HFFc6 (cell line): ENCODE measurements at regions not wholly inside any gene's neighbourhood (a gene's known extent, or its start where the extent isn't known, plus 50 kb on each side); places are given as distances from the start of the nearest gene placed in this dataset.

Experiments
- DNase-seq: peaks from one replicate; pipeline ENCODE4 v3.0.0-alpha.2; 2018
- H3K27ac Mint-ChIP-seq: 2 replicates; pipeline ENCODE4 v1.8.0; 2020; ENCODE audit warnings: mild to moderate bottlenecking, mixed read lengths
- H3K27me3 Mint-ChIP-seq: 2 replicates; pipeline ENCODE4 v1.8.0; 2021; ENCODE audit warnings: mild to moderate bottlenecking, moderate library complexity, mixed read lengths; ENCODE audit not compliant: insufficient read depth
- H3K36me3 Mint-ChIP-seq: 2 replicates; pipeline ENCODE4 v1.8.0; 2021; ENCODE audit warnings: low read depth, mixed read lengths
- H3K4me1 Mint-ChIP-seq: 2 replicates; pipeline ENCODE4 v1.8.0; 2020; ENCODE audit warnings: low read depth, mixed read lengths
- H3K4me3 Mint-ChIP-seq: 2 replicates; pipeline ENCODE4 v1.8.0; 2020; ENCODE audit warnings: mild to moderate bottlenecking, moderate library complexity, mixed read lengths
- H3K9me3 Mint-ChIP-seq: 2 replicates; pipeline ENCODE4 v1.8.0; 2020; ENCODE audit warnings: mild to moderate bottlenecking, mixed read lengths
- CTCF ChIP-seq: fragments of 200-600 bp; sonication (generic); IDR thresholded peaks from 2 replicates; pipeline ENCODE4 v1.5.0; 2021; ENCODE audit warnings: antibody characterized with exemption, mild to moderate bottlenecking

- peaks cover 9% of the 10 kb centered on the region; the same call in 1 of the 2 replicates for H3K4me1 Mint-ChIP-seq
- H3K4me3 Mint-ChIP-seq, result no peak overlapping the region
- 0 out of 2 replicates have a peak, but pooled peaks cover under 1% of the 10 kb centered on the region for H3K9me3 Mint-ChIP-seq
- H3K27me3 Mint-ChIP-seq, result peaks cover 2% of the 10 kb centered on the region
- no peak overlapping the region for H3K27ac Mint-ChIP-seq
- no peaks in the 10 kb centered on the region for H3K36me3 Mint-ChIP-seq
- DNase-seq, result no peak
- TF ChIP-seq CTCF, result no peak
Observed at GRCh38 chr1:221303623-221304022, 424.4 kb downstream of the HLX start.

- Mint-ChIP-seq H3K27me3 (peaks cover 2% of the 10 kb centered on the region), H3K36me3 (0 out of 2 replicates have a peak, but pooled peaks cover 3% of the 10 kb centered on the region), H3K9me3 (peaks cover 6% of the 10 kb centered on the region; the same call in 1 of the 2 replicates), H3K4me1 (peaks cover 9% of the 10 kb centered on the region; the same call in 1 of the 2 replicates), H3K27ac (no peak overlapping the region), H3K4me3 (no peak overlapping the region)
- no peak for DNase-seq
- no peak for TF ChIP-seq CTCF
Observed at GRCh38 chr1:221306239-221306638, 427.0 kb downstream of the HLX start.

GRCh38 chr1:221308534-221309511, 429.6 kb downstream of the HLX start:
- Mint-ChIP-seq H3K27me3 (peaks cover 2% of the 10 kb centered on the region; the same call in 1 of the 2 replicates), H3K4me1 (peaks cover 15% of the 10 kb centered on the region), H3K36me3 (0 out of 2 replicates have a peak, but pooled peaks cover 3% of the 10 kb centered on the region), H3K27ac (no peak overlapping the region), H3K4me3 (no peak overlapping the region), H3K9me3 (peaks cover 6% of the 10 kb centered on the region; the same call in 1 of the 2 replicates)
- no peak for DNase-seq
- no peak for TF ChIP-seq CTCF

- Mint-ChIP-seq H3K27ac (no peak overlapping the region), H3K9me3 (peaks cover 6% of the 10 kb centered on the region; the same call in 1 of the 2 replicates), H3K36me3 (0 out of 2 replicates have a peak, but pooled peaks cover 3% of the 10 kb centered on the region), H3K27me3 (peaks cover 2% of the 10 kb centered on the region; the same call in 1 of the 2 replicates), H3K4me3 (no peak overlapping the region), H3K4me1 (peaks cover 21% of the 10 kb centered on the region)
- no peak for TF ChIP-seq CTCF
- no peak for DNase-seq
Observed at GRCh38 chr1:221309723-221310122, 430.5 kb downstream of the HLX start.

- Mint-ChIP-seq H3K4me3 (no peak overlapping the region), H3K9me3 (peaks cover 6% of the 10 kb centered on the region; the same call in 1 of the 2 replicates), H3K27ac (no peak overlapping the region), H3K4me1 (peaks cover 21% of the 10 kb centered on the region), H3K36me3 (0 out of 2 replicates have a peak, but pooled peaks cover 3% of the 10 kb centered on the region), H3K27me3 (peaks cover 2% of the 10 kb centered on the region; the same call in 1 of the 2 replicates)
- no peak for DNase-seq
- no peak for TF ChIP-seq CTCF
Observed at GRCh38 chr1:221310180-221310579, 430.9 kb downstream of the HLX start.
